ENCODE measurements at regions not wholly inside any gene's neighbourhood (a gene's known extent, or its start where the extent isn't known, plus 50 kb on each side); places are given as distances from the start of the nearest gene placed in this dataset.
"Not testable (repeated sequence)": the region's sequence is repeated elsewhere in the genome, so short reads cannot be mapped to it uniquely, and the experiment has no call there.

GRCh38 chr2:192500550-192501200 is 305.9 kb upstream of the TMEFF2 start:
- Histone ChIP-seq H3K27ac (no peak overlapping the region), H3K9me3 (no peaks in the 10 kb centered on the region), H3K36me3 (no peaks in the 10 kb centered on the region), H3K27me3 (no peaks in the 10 kb centered on the region), H3K4me3 (no peak overlapping the region), H3K4me1 (no peaks in the 10 kb centered on the region)
- no peak for DNase-seq (ENCODE audit: low spot score in 2 of 2)
- intact Hi-C loops (cut with DNase I; ENCODE audit: low total_unique reads): no loop called here
- TF ChIP-seq POLR2A (IDR thresholded peaks at IDR 0.05): no peak
- TF ChIP-seq POLR2AphosphoS5 (IDR thresholded peaks at IDR 0.05): no peak
- TF ChIP-seq, protein P1, sequence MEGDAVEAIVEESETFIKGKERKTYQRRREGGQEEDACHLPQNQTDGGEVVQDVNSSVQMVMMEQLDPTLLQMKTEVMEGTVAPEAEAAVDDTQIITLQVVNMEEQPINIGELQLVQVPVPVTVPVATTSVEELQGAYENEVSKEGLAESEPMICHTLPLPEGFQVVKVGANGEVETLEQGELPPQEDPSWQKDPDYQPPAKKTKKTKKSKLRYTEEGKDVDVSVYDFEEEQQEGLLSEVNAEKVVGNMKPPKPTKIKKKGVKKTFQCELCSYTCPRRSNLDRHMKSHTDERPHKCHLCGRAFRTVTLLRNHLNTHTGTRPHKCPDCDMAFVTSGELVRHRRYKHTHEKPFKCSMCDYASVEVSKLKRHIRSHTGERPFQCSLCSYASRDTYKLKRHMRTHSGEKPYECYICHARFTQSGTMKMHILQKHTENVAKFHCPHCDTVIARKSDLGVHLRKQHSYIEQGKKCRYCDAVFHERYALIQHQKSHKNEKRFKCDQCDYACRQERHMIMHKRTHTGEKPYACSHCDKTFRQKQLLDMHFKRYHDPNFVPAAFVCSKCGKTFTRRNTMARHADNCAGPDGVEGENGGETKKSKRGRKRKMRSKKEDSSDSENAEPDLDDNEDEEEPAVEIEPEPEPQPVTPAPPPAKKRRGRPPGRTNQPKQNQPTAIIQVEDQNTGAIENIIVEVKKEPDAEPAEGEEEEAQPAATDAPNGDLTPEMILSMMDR (IDR thresholded peaks at IDR 0.05): no peak

- Histone ChIP-seq H3K4me1 (no peaks in the 10 kb centered on the region), H3K27me3 (no peaks in the 10 kb centered on the region), H3K9me3 (no peaks in the 10 kb centered on the region), H3K4me3 (no peak overlapping the region), H3K36me3 (no peaks in the 10 kb centered on the region), H3K27ac (no peak overlapping the region)
- TF ChIP-seq, protein P1 (IDR thresholded peaks at IDR 0.05): no peak
- no peak for TF ChIP-seq POLR2AphosphoS5 (IDR thresholded peaks at IDR 0.05)
- TF ChIP-seq POLR2A (IDR thresholded peaks at IDR 0.05): no peak
- no peak for DNase-seq (ENCODE audit: low spot score in 2 of 2)
- intact Hi-C loops (cut with DNase I; ENCODE audit: low total_unique reads): no loop called here
Observed at GRCh38 chr2:192499476-192499875, 304.7 kb upstream of the TMEFF2 start.

DNA sequence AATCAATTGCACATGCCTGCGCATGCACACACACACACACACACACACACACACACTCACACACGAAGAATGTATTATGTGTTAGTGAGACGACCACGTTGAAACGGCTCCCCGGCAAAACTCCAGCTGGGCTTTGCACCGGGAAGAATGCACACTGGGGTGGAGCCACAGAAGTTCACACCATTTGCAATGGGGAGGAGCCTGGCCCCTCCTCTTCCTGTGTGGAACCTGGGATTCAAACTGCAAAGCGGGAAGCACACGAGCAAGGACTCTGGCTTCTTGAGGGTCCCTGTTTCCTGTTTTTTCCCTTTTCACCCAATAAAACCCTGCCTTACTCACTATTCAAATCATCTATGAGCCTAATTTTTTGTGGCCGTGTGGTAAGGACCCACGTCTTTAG is 304.0 kb upstream of the TMEFF2 start:
- H3K27ac ChIP-seq: no peak overlapping the region
- no peaks in the 10 kb centered on the region for H3K4me1 ChIP-seq
- intact Hi-C loops (cut with DNase I; ENCODE audit: low total_unique reads): no loop called here
- H3K4me3 ChIP-seq: no peak overlapping the region
- TF ChIP-seq POLR2A (IDR thresholded peaks at IDR 0.05): no peak
- TF ChIP-seq, protein P1 (IDR thresholded peaks at IDR 0.05): no peak
- no peak for TF ChIP-seq POLR2AphosphoS5 (IDR thresholded peaks at IDR 0.05)
- no peak for DNase-seq (ENCODE audit: low spot score in 2 of 2)
- H3K27me3 ChIP-seq: no peaks in the 10 kb centered on the region
- no peaks in the 10 kb centered on the region for H3K36me3 ChIP-seq
- no peaks in the 10 kb centered on the region for H3K9me3 ChIP-seq

- H3K4me1 ChIP-seq; intact Hi-C loops (cut with DNase I; ENCODE audit: low total_unique reads); H3K27ac ChIP-seq; H3K4me3 ChIP-seq; H3K9me3 ChIP-seq; H3K36me3 ChIP-seq; H3K27me3 ChIP-seq; DNase-seq (ENCODE audit: low spot score in 2 of 2): not testable (repeated sequence)
Observed at GRCh38 chr2:192488158-192488557, 293.4 kb upstream of the TMEFF2 start.

DNA sequence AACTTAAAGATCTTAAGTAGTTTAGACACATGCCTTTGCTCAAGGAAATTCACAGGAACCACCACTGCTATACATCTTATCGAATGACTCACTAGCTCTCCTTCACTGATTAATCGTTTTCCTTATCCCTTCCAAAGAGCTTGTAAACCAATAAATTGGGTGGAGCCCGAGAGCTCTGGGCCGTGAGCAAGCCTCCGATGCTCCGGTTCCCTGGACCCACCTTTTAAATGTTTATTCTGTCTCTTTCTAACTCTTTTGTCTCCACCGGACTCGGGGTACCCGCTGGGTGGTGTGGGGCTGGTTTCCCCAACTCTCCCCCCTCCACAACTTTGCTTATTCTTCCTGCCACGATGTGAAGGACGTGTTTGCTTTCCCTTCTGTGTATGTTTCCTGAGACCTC is 292.9 kb upstream of the TMEFF2 start:
- H3K36me3 ChIP-seq: no peaks in the 10 kb centered on the region
- no peaks in the 10 kb centered on the region for H3K4me1 ChIP-seq
- no peak overlapping the region for H3K4me3 ChIP-seq
- no peaks in the 10 kb centered on the region for H3K9me3 ChIP-seq
- intact Hi-C loops (cut with DNase I; ENCODE audit: low total_unique reads): no loop called here
- no peak for TF ChIP-seq POLR2AphosphoS5 (IDR thresholded peaks at IDR 0.05)
- no peak for TF ChIP-seq POLR2A (IDR thresholded peaks at IDR 0.05)
- TF ChIP-seq, protein P1 (IDR thresholded peaks at IDR 0.05): no peak
- DNase-seq (ENCODE audit: low spot score in 2 of 2): no peak
- H3K27me3 ChIP-seq: no peaks in the 10 kb centered on the region
- H3K27ac ChIP-seq: no peak overlapping the region

DNA sequence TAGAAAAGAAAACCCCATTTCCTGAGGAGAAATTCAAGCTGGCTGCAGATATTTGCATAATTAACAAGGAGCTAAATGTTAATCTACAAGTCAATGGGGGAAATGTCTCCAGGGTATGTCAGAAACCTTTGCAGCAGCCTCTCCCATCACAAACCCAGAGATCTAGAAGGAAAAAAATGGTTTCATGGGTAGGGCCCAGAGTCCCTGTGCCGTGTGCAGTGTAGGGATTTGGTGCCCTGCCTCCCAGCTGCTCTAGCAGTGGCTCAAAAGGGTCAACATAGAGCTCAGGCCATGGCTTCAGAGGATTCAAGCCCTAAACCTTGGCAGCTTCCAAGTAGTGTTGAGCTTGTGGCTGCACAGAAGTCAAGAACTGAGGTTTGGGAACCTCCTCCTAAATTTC is 290.2 kb upstream of the TMEFF2 start:
- H3K9me3 ChIP-seq: no peaks in the 10 kb centered on the region
- no peaks in the 10 kb centered on the region for H3K36me3 ChIP-seq
- no peak overlapping the region for H3K27ac ChIP-seq
- H3K4me3 ChIP-seq: no peak overlapping the region
- no peak for DNase-seq (ENCODE audit: low spot score in 2 of 2)
- no peaks in the 10 kb centered on the region for H3K4me1 ChIP-seq
- H3K27me3 ChIP-seq: no peaks in the 10 kb centered on the region
- intact Hi-C loops (cut with DNase I; ENCODE audit: low total_unique reads): no loop called here
- TF ChIP-seq POLR2A (IDR thresholded peaks at IDR 0.05) (no peak), POLR2AphosphoS5 (IDR thresholded peaks at IDR 0.05) (no peak)
- TF ChIP-seq, protein P1 (IDR thresholded peaks at IDR 0.05): no peak

Measured in breast epithelium (tissue), 4 donors.